SK-N-SH (cell line): ENCODE measurements at regions not wholly inside any gene's neighbourhood (a gene's known extent, or its start where the extent isn't known, plus 50 kb on each side); places are given as distances from the start of the nearest gene placed in this dataset.

ENCODE experiments used
- CTCF ChIA-PET: fragments of 300-600, 350-600 bp; formaldehyde crosslinking; extraction: SDS; loops from one replicate; lab custom pipeline; 2021; lab: Yijun Ruan, JAX
- POLR2A ChIA-PET: fragments of 350-600 bp; sonication (Branson Sonifier 250); formaldehyde crosslinking; extraction: SDS; loops from one replicate; lab custom pipeline; 2020; ENCODE audit warnings: antibody characterized with exemption, inconsistent platforms; lab: Yijun Ruan, JAX
- DNase-seq: peaks from one replicate; pipeline ENCODE4 v3.0.0; 2012
- H2AFZ ChIP-seq: fragments of 200-600 bp; sonication (generic); 2 replicates; pipeline ENCODE4 v1.8.1; 2016; ENCODE audit warnings: antibody characterized with exemption, mild to moderate bottlenecking, low read depth
- H3F3A ChIP-seq: fragments of 200-600 bp; sonication (generic); replicated peaks from 2 replicates; pipeline ENCODE3; 2016; ENCODE audit warnings: antibody characterized with exemption, mild to moderate bottlenecking; ENCODE audit not compliant: insufficient read depth
- H3K27ac ChIP-seq, 2 experiments: fragments of 200-500 bp in 1 of 2; fragments of 200-600 bp in 1 of 2; sonication (Bioruptor generic) in 1 of 2; sonication (generic), shearing (Covaris generic) in 1 of 2; 2 replicates each; pipeline versions ENCODE4 v1.5.1 to v1.6.1; 2014 to 2016; ENCODE audit warnings: low read depth in 2 of 2, inconsistent platforms in 1 of 2, low read length in 1 of 2, mild to moderate bottlenecking in 1 of 2, mixed read lengths in 1 of 2
- H3K27me3 ChIP-seq: fragments of 200-600 bp; sonication (generic), shearing (Covaris generic); 2 replicates; pipeline ENCODE4 v1.6.1; 2016; ENCODE audit warnings: mixed run types; ENCODE audit not compliant: insufficient read depth
- H3K36me3 ChIP-seq, 2 experiments: fragments of 200-500 bp in 1 of 2; fragments of 200-600 bp in 1 of 2; sonication (Bioruptor generic) in 1 of 2; sonication (generic) in 1 of 2; replicated peaks in 1 of 2; 2 replicates each; pipeline versions ENCODE3 to v1.5.1; 2014 to 2016; ENCODE audit warnings: low read length in 1 of 2, mild to moderate bottlenecking in 1 of 2; ENCODE audit not compliant: insufficient read depth in 2 of 2, control insufficient read depth in 1 of 2
- H3K4me1 ChIP-seq, 2 experiments: fragments of 200-500 bp in 1 of 2; fragments of 200-600 bp in 1 of 2; sonication (Bioruptor generic) in 1 of 2; sonication (generic), shearing (Covaris generic) in 1 of 2; 2 replicates each; pipeline versions ENCODE4 v1.5.1 to v1.6.1; 2014 to 2016; ENCODE audit warnings: low read depth in 1 of 2, low read length in 1 of 2, mixed run types in 1 of 2; ENCODE audit not compliant: insufficient read depth in 2 of 2, control insufficient read depth in 1 of 2
- H3K4me2 ChIP-seq: fragments of 200-600 bp; sonication (generic), shearing (Covaris generic); 2 replicates; pipeline ENCODE4 v1.6.1; 2017; ENCODE audit warnings: mixed run types
- H3K4me3 ChIP-seq, 2 experiments: fragments of 200-500 bp in 1 of 2; fragments of 200-600 bp in 1 of 2; sonication (Bioruptor generic) in 1 of 2; sonication (generic), shearing (Covaris generic) in 1 of 2; 2 replicates each; pipeline versions ENCODE4 v1.5.1 to v1.8.1; 2014 to 2016; ENCODE audit warnings: low read depth in 2 of 2, inconsistent platforms in 1 of 2, low read length in 1 of 2, mild to moderate bottlenecking in 1 of 2, mixed read lengths in 1 of 2, moderate library complexity in 1 of 2
- H3K79me2 ChIP-seq: fragments of 200-600 bp; sonication (generic); 2 replicates; pipeline ENCODE4 v1.8.1; 2017; ENCODE audit warnings: mild to moderate bottlenecking; ENCODE audit not compliant: insufficient read depth
- H3K9ac ChIP-seq: fragments of 200-600 bp; sonication (generic); 2 replicates; pipeline ENCODE4 v1.6.1; 2017; ENCODE audit warnings: mixed run types
- H3K9me2 ChIP-seq: fragments of 200-600 bp; sonication (generic); 2 replicates; pipeline ENCODE4 v1.6.1; 2017; ENCODE audit warnings: mixed run types
- H3K9me3 ChIP-seq: fragments of 200-600 bp; sonication (generic); 2 replicates; pipeline ENCODE4 v1.6.1; 2017; ENCODE audit warnings: mixed run types, mild to moderate bottlenecking, moderate library complexity
- H4K20me1 ChIP-seq: fragments of 200-600 bp; sonication (generic); 2 replicates; pipeline ENCODE4 v1.6.1; 2017; ENCODE audit warnings: mild to moderate bottlenecking, mixed run types; ENCODE audit not compliant: insufficient read depth
- CHD2 ChIP-seq: fragments of 150-350 bp; IDR thresholded peaks from 2 replicates; pipeline ENCODE4 v1.6.1; 2018; ENCODE audit warnings: low read length; ENCODE audit not compliant: partially characterized antibody
- CTCF ChIP-seq: fragments of 200-600 bp; sonication (generic); IDR thresholded peaks from 2 replicates; pipeline ENCODE4 v1.6.1; 2017; ENCODE audit warnings: antibody characterized with exemption, mild to moderate bottlenecking, moderate library complexity
- ELF1 ChIP-seq: IDR thresholded peaks from 2 replicates; pipeline ENCODE4 v1.4.0; 2012
- EP300 ChIP-seq, 2 experiments: IDR thresholded peaks; 2 replicates each; pipeline versions ENCODE4 v1.4.0 to v1.6.1; 2012; ENCODE audit warnings: borderline replicate concordance in 1 of 2, low read depth in 1 of 2, low read length in 1 of 2
- EZH2phosphoT487 ChIP-seq: fragments of 200-600 bp; sonication (generic); IDR thresholded peaks from 2 replicates; pipeline ENCODE4 v1.6.1; 2017; ENCODE audit warnings: low read depth, mixed run types, mild to moderate bottlenecking, antibody characterized with exemption, moderate library complexity, borderline replicate concordance
- FOXM1 ChIP-seq: IDR thresholded peaks from 2 replicates; pipeline ENCODE4 v1.4.0; 2012; ENCODE audit warnings: low read depth, mild to moderate bottlenecking
- GABPA ChIP-seq: IDR thresholded peaks from 2 replicates; pipeline ENCODE4 v1.4.0; 2012; ENCODE audit warnings: low read depth, mild to moderate bottlenecking
- GATA2 ChIP-seq: sonication (generic); formaldehyde crosslinking; IDR thresholded peaks from 2 replicates; pipeline ENCODE4 v1.5.0; 2020; ENCODE audit warnings: mild to moderate bottlenecking, missing genetic modification reagents
- JUND ChIP-seq: IDR thresholded peaks from 2 replicates; pipeline ENCODE4 v1.4.0; 2012
- RCOR1 ChIP-seq: fragments of 150-350 bp; IDR thresholded peaks from 2 replicates; pipeline ENCODE4 v1.6.1; 2017; ENCODE audit warnings: antibody characterized with exemption, low read length
- RXRA ChIP-seq: IDR thresholded peaks from 2 replicates; pipeline ENCODE4 v1.4.0; 2012; ENCODE audit warnings: low read depth, mild to moderate bottlenecking, borderline replicate concordance
- SMC3 ChIP-seq: IDR thresholded peaks from 2 replicates; pipeline ENCODE4 v1.6.1; 2012; ENCODE audit warnings: low read depth, low read length, improper control_type of control experiment
- TAF1 ChIP-seq: IDR thresholded peaks from 2 replicates; pipeline ENCODE4 v1.6.1; 2012; ENCODE audit warnings: low read depth, mild to moderate bottlenecking, low read length, moderate library complexity, borderline replicate concordance
- TEAD4 ChIP-seq: IDR thresholded peaks from 2 replicates; pipeline ENCODE4 v1.4.0; 2012; ENCODE audit warnings: mild to moderate bottlenecking, borderline replicate concordance; ENCODE audit not compliant: insufficient read depth
- USF2 ChIP-seq: fragments of 150-350 bp; IDR thresholded peaks from 2 replicates; pipeline ENCODE4 v1.6.1; 2017; ENCODE audit warnings: antibody characterized with exemption, low read length, low read depth, borderline replicate concordance
- YY1 ChIP-seq: IDR thresholded peaks from 2 replicates; pipeline ENCODE4 v1.4.0; 2012; ENCODE audit warnings: low read depth, mild to moderate bottlenecking
- ZBTB33 ChIP-seq: IDR thresholded peaks from 2 replicates; pipeline ENCODE4 v1.4.0; 2012; ENCODE audit warnings: low read depth, borderline replicate concordance
- WGBS: methylation state at CpG from one replicate; pipeline ENCODE4 v1.1.6; 2017; ENCODE audit warnings: low lambda C conversion rate; 5-methylcytosine and 5-hydroxymethylcytosine counted together

GRCh38 chr6:159118924-159119323 lies 50.3 kb upstream of the FNDC1 start:
- WGBS: 28% methylated on average over 2 of the region's 2 CpGs
- Histone ChIP-seq H3K4me3 (no peak overlapping the region), H3K79me2 (no peaks in the 10 kb centered on the region), H3K27ac (no peak overlapping the region), H2AFZ (no peak overlapping the region), H3K9me3 (no peaks in the 10 kb centered on the region), H3K4me2 (no peak overlapping the region), H4K20me1 (no peaks in the 10 kb centered on the region), H3K9me2 (no peaks in the 10 kb centered on the region), H3K36me3 (no peaks in the 10 kb centered on the region), H3K9ac (no peak overlapping the region), H3K4me1 (no peaks in the 10 kb centered on the region), H3F3A (no peaks in the 10 kb centered on the region), H3K27me3 (peaks cover 16% of the 10 kb centered on the region; the same call in 1 of the 2 replicates)
- ChIA-PET POLR2A (no interaction called here), CTCF (interaction anchor here (0.6 to 4.0 kb wide), 8 partner anchors 9 to 76 kb away, joined by 3 to 16 read pairs (median 4); no protein-coding TSS in a partner anchor)
- DNase-seq: no peak
- no peak for TF ChIP-seq TEAD4
- no peak for TF ChIP-seq SMC3
- no peak for TF ChIP-seq ELF1
- no peak for TF ChIP-seq CHD2
- TF ChIP-seq CTCF: no peak
- TF ChIP-seq EP300 (IDR thresholded peaks at IDR 0.05; ENCODE audit: borderline replicate concordance in 1 of 2, low read depth in 1 of 2, low read length in 1 of 2): no peak
- no peak for TF ChIP-seq GATA2 (CRISPR knock-in tag)

GRCh38 chr6:159117563-159117962 lies 51.6 kb upstream of the FNDC1 start:
- no peak for DNase-seq
- Histone ChIP-seq H3K9ac (no peak overlapping the region), H3K36me3 (no peaks in the 10 kb centered on the region)
- TF ChIP-seq ZBTB33 (no peak), TEAD4 (no peak), USF2 (no peak), EP300 (IDR thresholded peaks at IDR 0.05; ENCODE audit: borderline replicate concordance in 1 of 2, low read depth in 1 of 2, low read length in 1 of 2) (no peak), GABPA (no peak), RCOR1 (no peak), JUND (no peak), GATA2 (CRISPR knock-in tag) (no peak), FOXM1 (no peak), EZH2phosphoT487 (no peak), TAF1 (no peak), RXRA (no peak), YY1 (no peak)
- TF ChIP-seq, all 33 proteins: peak for 0
- Histone ChIP-seq H3K4me1 (no peaks in the 10 kb centered on the region), H3K9me2 (no peaks in the 10 kb centered on the region), H3K4me2 (no peak overlapping the region), H3K4me3 (no peak overlapping the region), H3K9me3 (no peaks in the 10 kb centered on the region), H3K79me2 (no peaks in the 10 kb centered on the region), H2AFZ (no peak overlapping the region), H3K27ac (no peak overlapping the region), H3K27me3 (peaks cover 16% of the 10 kb centered on the region; the same call in 1 of the 2 replicates), H3F3A (no peaks in the 10 kb centered on the region), H4K20me1 (no peaks in the 10 kb centered on the region)
- ChIA-PET CTCF (interaction anchor here (1.4 to 3.9 kb wide), 2 partner anchors 13 to 17 kb away, joined by 3 to 20 read pairs; no protein-coding TSS in a partner anchor), POLR2A (no interaction called here)
- WGBS: 38% methylated on average over 5 of the region's 5 CpGs
